ENCODE measurements at regions not wholly inside any gene's neighbourhood (a gene's known extent, or its start where the extent isn't known, plus 50 kb on each side); places are given as distances from the start of the nearest gene placed in this dataset.

DNA sequence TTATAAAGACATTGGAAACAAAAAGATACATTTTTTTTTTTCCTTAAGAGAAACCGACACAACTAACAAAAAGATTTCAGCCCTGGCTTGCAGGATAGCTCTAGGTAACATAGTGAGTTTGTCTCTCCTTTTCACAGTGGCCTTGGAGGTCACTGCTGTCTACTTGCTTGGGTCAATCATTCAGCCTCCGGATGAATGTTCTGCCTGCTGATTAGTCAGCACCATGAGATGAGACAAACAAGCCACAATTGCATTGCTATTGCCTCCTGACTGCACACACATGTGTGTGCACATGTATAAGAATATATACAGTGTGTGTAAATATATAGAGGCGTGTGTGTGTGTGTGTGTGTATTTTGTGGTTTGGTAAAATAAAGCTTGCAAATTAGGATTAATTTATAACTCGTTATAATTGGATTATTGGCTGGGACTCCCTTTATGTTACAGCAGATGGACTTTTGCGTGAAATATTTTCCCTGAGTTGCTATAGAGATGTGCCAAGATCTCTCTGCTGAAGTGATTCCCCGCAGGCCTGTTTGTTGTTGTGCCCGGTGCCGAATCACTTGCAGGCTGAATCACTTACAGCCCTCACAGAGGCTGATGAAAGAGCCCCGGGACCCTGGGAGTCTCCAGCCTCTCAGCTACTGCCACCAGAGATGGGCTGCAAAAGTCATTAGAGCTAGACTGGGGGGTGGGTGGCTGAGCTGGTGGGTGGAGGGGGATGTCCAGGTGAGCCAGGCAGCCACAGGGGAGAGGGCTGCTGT, 161.2 kb downstream of the FGF18 start:
- peak; percentile 35 for DNase-seq (ENCODE audit: low spot score)

DNA sequence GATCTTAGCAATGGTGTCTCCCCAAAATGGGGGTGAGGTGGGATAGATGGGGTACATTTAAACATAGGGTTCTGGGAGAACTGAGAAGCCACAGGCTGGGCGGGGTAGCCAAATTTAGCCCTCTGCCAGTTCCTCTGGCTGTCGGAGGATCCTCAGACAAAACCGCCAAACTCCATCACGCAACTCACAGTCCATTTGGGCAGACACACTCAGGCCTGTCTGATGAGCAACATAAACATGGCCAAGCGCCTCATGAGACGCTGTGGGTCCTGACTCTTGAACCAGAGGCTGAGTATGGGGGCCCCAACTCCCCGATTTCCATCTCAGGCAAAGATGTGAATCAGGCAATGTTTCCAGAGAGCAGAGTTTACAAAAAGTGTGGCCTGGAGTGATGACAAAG, 162.3 kb downstream of the FGF18 start:
- DNase-seq (ENCODE audit: low spot score): no peak

DNA sequence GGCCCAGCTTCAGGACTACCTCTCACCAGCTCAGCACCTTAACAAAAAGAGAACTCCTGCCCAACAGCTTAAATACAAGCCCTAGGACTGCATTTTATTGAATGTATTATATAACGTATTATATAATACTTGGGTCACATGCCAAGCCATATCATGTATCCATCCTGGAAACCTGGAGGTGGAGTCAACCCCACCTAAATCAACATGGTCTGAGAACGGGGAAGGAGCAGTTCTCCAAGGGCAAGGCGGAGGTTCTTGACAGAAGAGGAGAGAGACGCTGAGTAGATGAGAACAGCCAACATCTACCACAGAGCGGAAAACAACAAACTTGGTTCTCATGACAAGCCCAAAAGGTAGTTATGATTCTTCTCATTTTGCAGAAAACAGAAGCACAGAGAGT, 163.4 kb downstream of the FGF18 start:
- no peak for DNase-seq (ENCODE audit: low spot score)

DNA sequence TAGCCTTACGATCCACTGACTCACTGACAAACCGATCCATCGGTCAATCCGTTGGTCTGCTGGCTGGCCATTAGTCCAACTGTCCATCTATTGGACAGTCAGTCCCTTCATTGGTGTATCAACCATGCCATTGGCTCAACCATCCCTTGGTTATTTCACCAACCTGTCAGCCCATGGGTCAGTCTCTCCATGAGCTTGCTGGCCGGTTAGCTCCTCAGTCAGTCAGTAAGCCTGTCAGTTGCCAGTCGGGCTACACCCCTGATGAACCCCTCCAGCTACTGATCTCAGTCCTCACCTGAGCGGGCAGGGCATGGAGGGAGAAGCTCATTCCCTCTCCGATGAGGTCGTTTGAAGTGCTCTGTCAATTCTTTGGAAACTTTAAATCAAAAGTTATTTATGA, 166.5 kb downstream of the FGF18 start:
- DNase-seq (ENCODE audit: low spot score): no peak

DNA sequence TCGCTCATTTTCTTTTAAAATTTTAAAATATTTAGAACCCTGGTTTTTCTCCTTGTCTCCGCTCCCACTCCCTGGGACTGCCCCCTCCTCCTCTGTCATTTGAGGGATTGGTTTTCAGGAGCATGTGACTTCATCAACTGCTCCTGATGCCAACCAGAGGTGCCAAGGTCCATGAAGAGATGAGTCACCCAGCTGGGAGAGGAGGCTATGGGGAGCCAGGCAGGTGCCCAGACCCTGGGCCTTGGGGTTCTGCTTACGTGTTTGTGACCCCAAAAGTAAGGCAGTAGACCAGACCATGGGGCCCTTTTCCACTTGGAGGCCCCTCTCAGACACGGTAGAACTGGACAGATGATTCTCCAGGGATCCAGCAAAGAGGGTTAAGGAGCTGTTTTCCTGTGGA, 167.0 kb downstream of the FGF18 start:
- no peak for DNase-seq (ENCODE audit: low spot score)

GRCh38 chr5:171588046-171588445, 168.6 kb downstream of the FGF18 start:
- DNase-seq (ENCODE audit: low spot score): no peak

DNA sequence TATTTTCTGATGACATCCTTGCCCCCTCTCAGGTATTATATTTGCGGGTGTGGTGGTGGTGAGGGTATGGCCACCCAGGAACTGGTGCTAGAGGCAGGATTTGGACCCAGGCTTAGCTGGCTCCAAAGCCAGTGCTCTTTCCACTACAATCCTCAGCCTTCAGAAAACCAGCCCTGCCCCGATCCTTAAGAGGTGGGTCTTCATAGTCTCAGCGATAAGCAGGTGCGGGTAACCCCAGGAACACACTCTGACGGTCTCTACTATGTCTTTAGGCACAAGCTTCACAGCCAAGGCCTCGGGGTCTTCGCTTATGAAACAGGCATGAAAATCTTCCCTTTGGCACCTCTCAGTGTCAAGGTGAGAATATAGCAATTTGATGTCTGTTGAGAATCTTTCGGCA, 169.3 kb downstream of the FGF18 start:
- no peak for DNase-seq (ENCODE audit: low spot score)

GRCh38 chr5:171589461-171589860, 170.0 kb downstream of the FGF18 start:
- no peak for DNase-seq (ENCODE audit: low spot score)

DNA sequence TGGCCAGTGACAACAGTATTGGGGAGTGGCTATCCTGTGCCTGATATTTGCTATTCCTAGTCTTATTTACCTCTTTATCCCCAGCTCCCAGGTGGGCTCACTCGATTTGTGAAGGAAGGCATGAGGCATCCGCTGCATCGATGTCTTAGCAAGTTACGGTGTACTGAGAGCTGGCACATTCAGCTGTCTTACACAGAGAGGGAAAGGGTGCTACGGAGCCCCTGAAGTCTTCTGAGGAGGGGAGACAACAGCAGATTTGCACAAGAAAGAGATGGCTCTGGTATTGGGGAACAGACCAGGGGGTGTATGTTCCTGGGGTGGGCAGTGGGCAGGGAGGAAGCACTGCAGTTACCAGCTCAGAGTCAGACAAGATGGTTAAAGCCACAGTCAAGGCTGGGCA, 172.6 kb downstream of the FGF18 start:
- DNase-seq (ENCODE audit: low spot score): no peak

- no peak for DNase-seq (ENCODE audit: low spot score)
These were observed 173.3 kb downstream of the FGF18 start for GRCh38 chr5:171592736-171593135.

DNA sequence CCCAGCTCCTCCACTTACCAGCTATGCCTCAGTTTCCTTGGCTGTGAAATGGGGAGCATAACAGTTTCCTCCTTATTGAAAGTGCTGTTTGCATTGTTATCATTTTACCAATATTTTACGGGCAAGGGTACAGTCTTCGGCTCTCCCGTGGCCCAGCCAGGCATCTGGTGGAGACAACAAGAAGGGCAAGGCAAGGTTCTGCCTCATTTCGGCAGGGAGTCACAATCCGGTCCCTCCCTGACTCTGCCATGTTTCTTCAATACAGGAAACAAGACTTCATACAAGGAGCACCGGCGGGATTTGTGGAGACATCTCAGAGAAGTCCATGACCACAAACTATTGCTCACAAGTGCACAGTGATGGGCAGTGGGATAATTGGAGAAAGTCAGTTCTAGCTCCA, 174.0 kb downstream of the FGF18 start:
- DNase-seq (ENCODE audit: low spot score): no peak

GRCh38 chr5:171593976-171594375, 174.5 kb downstream of the FGF18 start:
- no peak for DNase-seq (ENCODE audit: low spot score)

DNA sequence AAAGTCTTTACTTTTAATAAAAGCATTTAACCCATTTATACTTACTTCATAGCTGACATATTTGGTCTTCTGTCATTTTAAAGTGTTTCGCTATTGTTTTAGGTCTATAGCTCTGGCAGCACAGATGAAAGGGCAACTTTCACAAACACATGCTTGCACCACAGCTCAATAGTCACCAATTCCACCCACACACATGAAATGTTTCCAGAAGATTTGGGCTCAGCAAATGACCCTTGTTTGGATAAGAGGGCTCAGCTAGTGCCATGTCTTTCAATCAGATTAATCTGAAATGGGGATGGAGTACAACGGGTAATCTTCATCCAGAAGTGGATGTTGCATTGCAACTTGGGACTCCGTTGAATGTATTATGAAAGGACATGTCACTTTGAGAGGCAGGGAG, 176.0 kb downstream of the FGF18 start:
- DNase-seq (ENCODE audit: low spot score): no peak

GRCh38 chr5:171595801-171596231, 176.4 kb downstream of the FGF18 start:
- DNase-seq (ENCODE audit: low spot score): peak; percentile 38

DNA sequence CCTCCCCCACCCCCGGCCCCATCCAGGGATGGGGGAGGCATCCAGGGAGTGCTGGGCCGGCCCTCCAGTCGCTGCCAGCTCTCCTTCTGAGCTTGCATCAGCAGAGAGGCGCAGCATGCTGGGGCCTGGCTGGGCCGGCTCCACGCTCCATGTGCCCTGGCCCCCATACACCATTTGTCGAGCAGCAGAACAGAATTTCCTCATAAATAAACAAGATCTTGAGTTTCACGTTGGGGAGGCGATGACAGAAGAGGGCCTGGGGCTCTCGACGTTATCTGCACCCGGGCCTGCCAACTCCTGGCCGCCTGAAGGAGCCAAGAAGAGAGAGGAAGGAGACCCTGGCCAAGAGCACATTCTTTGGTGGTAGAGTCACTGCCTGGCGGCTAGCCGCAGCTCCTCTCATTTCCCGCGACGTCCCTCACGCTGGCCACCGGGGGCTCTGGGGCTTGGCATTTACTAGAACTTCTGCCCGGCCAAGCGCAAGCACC, 177.0 kb downstream of the FGF18 start:
- DNase-seq (ENCODE audit: low spot score): no peak

GRCh38 chr5:171597946-171598640, 178.6 kb downstream of the FGF18 start:
- DNase-seq (ENCODE audit: low spot score): no peak

GRCh38 chr5:171598641-171599152, 179.2 kb downstream of the FGF18 start:
- no peak for DNase-seq (ENCODE audit: low spot score)

DNA sequence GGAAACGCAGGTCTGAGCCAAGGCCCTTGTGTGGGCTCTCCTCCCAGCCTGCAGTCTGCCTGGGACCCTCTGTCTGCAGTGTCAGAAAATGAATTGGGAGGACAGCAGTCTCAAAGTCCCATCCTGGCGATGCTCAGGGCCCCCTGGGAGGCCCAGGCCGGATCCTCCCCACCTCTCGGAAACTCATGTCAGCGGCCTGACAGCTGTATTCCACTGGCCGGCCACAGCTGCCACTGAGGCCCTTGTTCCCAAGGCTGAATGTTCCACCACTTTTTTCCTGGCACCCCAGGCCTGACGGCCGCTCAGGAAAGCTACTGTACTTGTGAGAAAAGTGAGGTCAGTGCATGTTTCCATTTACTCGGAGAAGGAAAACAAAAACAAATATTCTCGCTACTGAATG, 180.0 kb downstream of the FGF18 start:
- no peak for DNase-seq (ENCODE audit: low spot score)

- no peak for DNase-seq (ENCODE audit: low spot score)
These were observed 180.6 kb downstream of the FGF18 start for GRCh38 chr5:171599957-171600612.

DNA sequence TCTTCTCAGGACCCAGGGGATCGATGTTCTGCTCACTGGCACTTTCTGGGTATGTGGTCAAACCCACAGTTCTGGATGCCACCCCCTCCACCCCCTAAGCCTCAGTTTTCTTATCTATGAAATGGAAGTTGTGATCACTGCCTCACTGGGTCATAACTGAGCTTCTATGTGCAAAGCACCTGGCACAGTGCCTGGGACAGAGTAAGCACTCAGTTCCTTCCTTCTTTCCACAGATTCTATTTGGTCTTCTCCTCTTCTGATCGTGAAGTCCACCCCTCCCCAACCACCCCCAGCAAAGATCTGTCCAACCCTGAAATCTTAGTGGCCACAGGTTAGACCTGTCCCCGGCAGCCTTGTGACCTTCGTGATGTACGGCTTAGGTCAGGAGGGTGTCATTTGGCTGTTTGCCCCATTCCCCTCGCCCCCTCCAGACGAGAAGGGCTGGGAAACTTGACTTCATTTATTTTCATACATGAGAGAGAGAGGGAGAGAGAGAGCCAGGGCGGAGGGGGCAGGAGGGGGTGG, 181.4 kb downstream of the FGF18 start:
- no peak for DNase-seq (ENCODE audit: low spot score)

GRCh38 chr5:171601266-171601881, 181.9 kb downstream of the FGF18 start:
- DNase-seq (ENCODE audit: low spot score): no peak

DNA sequence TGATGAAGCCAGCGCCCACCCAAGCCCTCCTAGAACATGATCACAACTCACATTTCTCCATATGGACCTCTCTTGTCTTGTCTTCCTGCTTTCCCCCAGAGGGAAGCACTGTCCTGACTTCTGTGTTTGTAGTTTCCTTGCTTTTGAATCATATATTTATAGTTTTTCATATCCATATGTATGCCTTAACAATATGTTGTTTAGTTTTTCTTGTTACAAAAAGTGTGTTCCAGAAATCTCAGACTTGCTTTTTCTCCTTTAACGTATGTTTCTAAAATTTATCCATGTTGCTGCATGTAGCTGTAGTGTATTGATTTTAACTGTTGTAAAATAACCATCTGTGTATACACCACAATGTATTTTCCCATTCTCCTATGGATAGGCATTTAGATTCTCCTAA, 182.0 kb upstream of the SMIM23 start:
- no peak for DNase-seq (ENCODE audit: low spot score)
